Smooth muscle cell of the brain vasculature (primary cell): ENCODE measurements at regions not wholly inside any gene's neighbourhood (a gene's known extent, or its start where the extent isn't known, plus 50 kb on each side); places are given as distances from the start of the nearest gene placed in this dataset.

Experiments used
- DNase-seq: peaks from one replicate; pipeline ENCODE4 v3.0.0-alpha.2; 2012; ENCODE audit warnings: low read depth, low spot score

GRCh38 chr6:80463197-80463596, 356.7 kb downstream of the BCKDHB start:
- DNase-seq, result no peak

GRCh38 chr6:80460257-80460865, 353.9 kb downstream of the BCKDHB start:
- no peak for DNase-seq

- peak; percentile 60 for DNase-seq
Observed at GRCh38 chr6:80457439-80457933, 351.0 kb downstream of the BCKDHB start.

GRCh38 chr6:80456724-80457438, 350.4 kb downstream of the BCKDHB start:
- no peak for DNase-seq

GRCh38 chr6:80454661-80455365, 348.3 kb downstream of the BCKDHB start:
- no peak for DNase-seq

GRCh38 chr6:80454197-80454596, 347.7 kb downstream of the BCKDHB start:
- DNase-seq, result no peak

GRCh38 chr6:80449726-80450125, 343.3 kb downstream of the BCKDHB start:
- DNase-seq, result no peak

- DNase-seq, result no peak
Observed at GRCh38 chr6:80446454-80447045, 340.1 kb downstream of the BCKDHB start.

- no peak for DNase-seq
Observed at GRCh38 chr6:80445751-80446150, 339.3 kb downstream of the BCKDHB start.

- DNase-seq, result no peak
Observed at GRCh38 chr6:80442366-80442765, 335.9 kb downstream of the BCKDHB start.

- no peak for DNase-seq
Observed at GRCh38 chr6:80441131-80441530, 334.7 kb downstream of the BCKDHB start.

- no peak for DNase-seq
Observed at GRCh38 chr6:80440496-80441115, 334.1 kb downstream of the BCKDHB start.

- no peak for DNase-seq
Observed at GRCh38 chr6:80439721-80440470, 333.4 kb downstream of the BCKDHB start.

GRCh38 chr6:80438772-80439171, 332.3 kb downstream of the BCKDHB start:
- no peak for DNase-seq

- DNase-seq, result no peak
Observed at GRCh38 chr6:80437801-80438200, 331.3 kb downstream of the BCKDHB start.

GRCh38 chr6:80437221-80437620, 330.8 kb downstream of the BCKDHB start:
- DNase-seq, result no peak

GRCh38 chr6:80436663-80437062, 330.2 kb downstream of the BCKDHB start:
- no peak for DNase-seq

- DNase-seq, result no peak
Observed at GRCh38 chr6:80435457-80435856, 329.0 kb downstream of the BCKDHB start.

- no peak for DNase-seq
Observed at GRCh38 chr6:80434691-80435350, 328.4 kb downstream of the BCKDHB start.

GRCh38 chr6:80433673-80434025, 327.2 kb downstream of the BCKDHB start:
- no peak for DNase-seq
